GM21528 (cell line): ENCODE measurements at regions not wholly inside any gene's neighbourhood (a gene's known extent, or its start where the extent isn't known, plus 50 kb on each side); places are given as distances from the start of the nearest gene placed in this dataset.

Source experiments
- ATAC-seq: cut with Tn5 transposase; IDR thresholded peaks from one replicate; pipeline ENCODE4 v1.9.1; 2021; ENCODE audit warnings: mild to moderate bottlenecking, moderate library complexity; ENCODE audit not compliant: unreplicated experiment, low FRiP score

DNA sequence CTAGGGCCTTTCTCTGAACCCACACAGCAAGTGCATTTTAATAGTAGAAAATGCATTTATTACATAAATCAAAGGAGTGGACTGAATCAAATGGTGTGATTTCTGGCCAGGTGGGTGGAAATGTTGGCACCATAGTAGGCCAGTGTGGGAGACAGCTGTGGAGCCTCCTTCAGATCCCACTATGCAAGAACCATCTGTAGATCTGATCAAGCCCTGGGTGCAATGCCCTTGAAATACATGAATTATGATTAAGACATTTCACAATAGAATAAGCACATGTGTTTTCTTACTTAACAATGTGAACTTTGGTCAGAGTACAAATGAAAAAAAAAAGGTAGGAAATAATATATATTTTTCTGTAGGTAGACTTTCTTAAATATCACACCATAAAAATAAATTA lies 204.3 kb downstream of the PCDH7 start:
- ATAC-seq = no peak

DNA sequence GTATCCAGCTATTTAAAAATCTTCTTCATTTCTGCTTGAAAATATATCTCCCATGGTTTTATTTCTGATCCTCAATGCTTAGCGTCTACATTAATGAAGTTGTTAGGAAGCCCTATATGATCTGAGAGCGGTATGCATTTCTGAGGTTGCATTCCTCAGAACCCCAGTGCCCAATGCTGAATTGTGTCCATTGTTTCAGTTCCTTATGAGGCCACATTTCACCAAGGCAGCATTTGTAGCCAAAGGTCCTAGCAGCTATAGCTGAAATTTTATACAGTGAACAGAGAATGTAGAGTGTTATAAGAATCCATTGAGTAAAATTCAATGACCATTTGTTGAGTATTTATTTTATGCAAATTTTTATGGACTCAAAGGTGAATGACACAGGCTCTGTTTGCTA lies 209.5 kb downstream of the PCDH7 start:
- ATAC-seq = no peak

DNA sequence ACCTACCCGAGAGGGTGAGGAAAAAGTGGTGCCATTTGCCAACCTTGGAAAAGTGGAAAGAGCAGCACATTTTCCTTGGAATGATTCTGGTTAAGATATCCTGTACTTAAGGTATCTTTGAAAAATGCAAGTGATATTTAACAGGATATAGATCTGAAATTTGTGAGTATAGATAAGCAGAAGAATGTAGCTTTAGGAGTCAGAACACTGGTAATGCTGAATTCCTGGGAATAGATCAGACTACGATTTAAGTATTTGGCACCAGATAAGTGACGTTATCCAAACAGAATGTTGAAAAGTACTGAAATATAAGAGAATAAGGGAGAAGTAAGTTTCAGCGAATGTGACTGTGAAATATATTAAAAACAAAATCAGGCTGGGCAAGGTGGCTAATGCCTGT lies 210.1 kb downstream of the PCDH7 start:
- ATAC-seq = no peak

DNA sequence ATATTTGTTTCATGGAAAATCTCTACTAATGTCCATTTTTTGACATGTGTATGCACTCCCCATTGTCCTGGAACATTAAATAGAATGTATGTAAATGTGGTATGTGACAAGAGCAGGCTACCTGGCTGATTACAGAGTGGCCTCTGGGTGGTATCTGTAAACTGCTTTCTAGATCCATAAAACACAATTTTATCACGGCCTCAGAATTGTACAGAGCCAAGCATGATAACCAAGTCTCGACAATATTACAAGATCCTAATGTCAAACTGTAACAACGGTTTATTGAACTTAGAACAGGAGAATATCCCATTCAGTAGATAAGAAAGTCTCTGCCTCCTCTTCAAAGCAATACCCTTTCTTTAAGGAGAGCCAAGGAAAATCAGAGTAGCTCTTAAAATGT lies 212.4 kb downstream of the PCDH7 start:
- ATAC-seq = no peak

DNA sequence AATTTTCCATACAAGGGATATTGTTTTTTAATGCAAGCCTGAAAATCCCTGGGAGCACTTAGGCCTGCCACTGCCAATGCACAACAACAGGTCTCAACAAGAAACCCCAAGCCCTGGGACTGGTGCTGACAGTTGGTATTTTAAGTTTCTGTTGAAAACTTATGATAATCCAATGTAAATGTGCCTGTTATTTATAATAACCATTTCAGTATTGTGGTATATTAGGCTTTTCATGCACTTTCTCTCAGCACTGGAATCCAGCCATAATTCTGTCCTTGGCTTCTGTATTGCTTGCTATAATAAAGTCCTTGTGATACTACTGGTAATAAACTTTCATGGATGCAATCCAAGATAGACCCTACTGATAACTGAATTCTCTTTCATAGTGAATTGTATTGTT lies 218.9 kb downstream of the PCDH7 start:
- ATAC-seq = no peak

DNA sequence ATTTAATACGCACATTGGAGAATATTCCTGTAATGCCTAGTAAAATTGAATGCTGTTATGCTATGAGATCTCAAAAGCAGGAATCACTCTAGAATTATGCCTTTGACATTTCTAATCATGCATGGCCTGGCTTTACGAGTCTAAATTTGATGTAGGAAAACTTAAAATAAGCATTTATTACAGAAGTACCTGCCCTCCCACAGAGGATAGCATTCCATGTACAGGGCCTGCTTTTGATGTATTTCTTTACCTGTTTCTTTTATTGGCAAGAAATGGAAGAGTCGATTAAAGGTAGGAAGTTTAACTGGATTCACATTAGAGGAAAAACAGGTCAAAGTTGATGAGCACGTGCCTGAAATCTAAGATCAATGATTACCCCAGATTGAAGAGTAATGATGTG lies 219.5 kb downstream of the PCDH7 start:
- no peak for ATAC-seq

DNA sequence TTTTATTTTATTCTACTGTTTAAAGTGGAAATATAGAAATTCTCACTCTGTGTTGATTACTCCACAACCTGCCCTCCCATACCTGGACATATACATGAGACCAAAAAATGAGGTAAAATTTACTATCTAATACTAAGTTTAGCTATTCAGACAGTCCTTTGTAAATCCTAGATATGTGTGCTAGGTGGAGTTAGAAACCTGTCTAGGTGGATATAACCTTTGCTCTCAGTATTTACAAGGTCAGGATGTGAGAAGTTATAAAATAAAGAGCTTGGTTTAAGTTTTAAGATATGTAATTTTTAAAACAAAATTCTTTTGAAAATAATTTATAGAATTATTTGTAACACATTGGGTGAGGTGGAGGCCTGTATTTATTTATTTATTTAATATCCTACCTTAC lies 221.5 kb downstream of the PCDH7 start:
- no peak for ATAC-seq

DNA sequence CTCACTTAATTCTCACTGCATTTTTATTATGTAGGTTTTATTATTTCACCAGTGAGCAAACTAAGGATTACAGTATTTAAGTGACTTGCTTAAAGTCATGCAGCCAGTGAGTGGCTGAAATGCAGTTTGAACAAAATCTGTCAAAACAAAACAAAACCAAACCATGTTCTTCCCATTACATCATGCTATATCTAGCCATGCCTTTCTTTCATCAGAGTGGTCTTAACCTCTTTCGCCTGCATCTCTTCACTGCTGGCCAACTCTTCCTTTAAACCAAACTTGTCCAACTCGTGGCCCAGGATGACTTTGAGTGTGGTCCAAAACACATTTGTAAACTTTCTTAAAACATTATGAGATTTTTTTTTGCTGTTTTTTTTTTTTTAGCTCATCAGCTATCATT lies 223.2 kb downstream of the PCDH7 start:
- ATAC-seq = no peak

DNA sequence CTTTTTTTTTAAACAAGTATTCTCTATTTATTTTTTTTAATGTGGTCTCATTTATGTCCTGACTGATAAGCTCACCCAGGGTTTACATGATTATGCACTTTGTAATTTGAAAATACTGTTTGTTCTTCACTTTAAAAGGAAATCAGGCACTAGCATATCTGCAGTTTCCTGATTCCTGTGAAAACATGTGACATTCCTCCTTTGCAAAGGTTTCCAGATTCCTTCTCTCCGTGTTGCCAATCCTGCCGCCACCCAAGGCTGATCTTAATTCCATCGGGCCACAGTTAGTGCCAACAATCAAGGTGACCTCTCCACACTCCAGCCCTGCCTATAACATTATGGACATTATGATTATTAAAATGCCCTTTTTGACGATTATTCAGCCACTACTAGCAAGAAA lies 225.4 kb downstream of the PCDH7 start:
- ATAC-seq = no peak

DNA sequence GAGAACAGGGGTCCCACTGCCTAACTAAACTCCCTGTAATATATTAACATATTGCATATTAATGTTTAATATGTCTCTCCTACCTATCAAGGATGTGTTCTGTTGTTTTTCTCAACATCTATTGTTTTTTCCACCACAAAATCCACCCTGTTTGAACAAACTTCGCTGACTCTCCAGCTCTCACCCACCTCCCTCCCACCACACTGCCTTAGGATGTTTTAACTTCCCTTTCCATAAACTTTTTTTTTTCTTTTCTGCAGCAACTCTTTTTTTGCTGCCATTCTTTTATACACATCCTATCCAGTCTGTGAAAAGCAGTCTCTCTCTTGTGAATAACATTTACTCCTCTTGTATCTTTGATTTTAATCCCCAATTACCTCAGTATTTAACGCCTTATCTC lies 226.1 kb downstream of the PCDH7 start:
- no peak for ATAC-seq

DNA sequence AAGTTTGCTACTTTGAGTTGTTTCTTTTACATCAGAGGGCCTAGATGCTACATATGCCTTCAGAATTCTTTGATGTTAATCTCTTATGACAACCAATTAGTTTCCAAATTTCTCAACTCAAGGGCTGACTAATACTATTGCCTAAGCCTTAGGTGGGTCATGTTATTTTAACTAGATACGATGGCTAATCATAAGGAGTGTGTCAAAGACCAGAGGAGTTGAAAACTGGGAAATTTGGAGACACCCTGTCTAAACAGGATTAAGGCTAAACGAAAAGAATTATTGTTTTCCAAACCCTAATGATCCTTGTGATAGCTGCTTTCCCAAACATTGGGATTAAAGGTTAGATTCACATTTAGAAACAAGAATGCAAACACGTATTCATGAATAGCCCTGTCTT lies 228.5 kb downstream of the PCDH7 start:
- ATAC-seq = no peak

DNA sequence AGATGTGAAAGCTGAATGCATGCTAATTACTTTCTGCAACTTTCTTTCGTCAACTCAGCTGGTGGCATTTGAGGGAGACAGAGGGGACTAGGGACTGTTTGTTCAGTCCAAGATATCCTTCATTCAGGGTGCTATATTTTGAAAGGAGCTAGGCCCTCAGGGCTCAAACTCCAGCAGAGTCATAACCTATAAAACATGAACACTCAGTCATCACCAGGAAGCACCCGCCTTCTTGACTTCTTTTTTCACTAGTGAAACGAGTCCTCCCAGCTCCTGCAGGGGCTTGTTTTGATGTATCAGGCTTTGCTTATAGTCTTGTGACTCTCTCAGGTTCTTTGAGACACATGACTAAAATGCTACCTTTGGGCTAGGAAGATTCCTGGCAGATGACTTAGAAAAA lies 230.6 kb downstream of the PCDH7 start:
- no peak for ATAC-seq

DNA sequence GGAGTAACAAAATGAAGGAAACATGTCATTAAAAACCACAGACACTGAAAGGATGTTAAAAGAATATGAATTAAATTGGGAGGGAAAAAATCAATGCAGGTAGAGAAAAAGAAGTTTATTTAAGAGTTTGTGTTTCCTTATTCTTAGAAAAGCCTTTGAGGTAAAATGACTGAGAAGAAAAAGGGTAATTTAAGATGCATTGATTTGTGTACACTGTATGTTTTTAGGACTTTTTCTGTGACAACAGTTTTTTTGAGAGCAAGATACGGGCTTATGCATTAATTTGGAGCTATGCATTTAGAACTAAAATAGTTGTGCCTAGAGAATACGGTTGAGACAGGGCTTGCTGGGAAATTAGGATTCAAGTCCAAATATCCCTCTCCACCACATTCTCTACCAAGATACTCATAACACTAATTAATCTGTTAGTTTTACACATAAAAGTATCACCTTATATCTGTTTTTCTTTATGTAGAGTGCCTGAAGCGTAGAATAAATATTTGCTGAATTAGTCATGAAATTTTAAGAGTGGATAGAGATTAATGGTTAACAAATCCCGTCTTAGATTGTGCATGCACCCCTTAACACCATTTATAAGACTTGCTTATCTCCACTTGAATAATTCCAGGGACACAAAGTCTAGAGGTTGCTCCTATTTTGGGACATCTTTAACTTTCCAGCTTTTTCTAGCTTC lies 232.5 kb downstream of the PCDH7 start:
- ATAC-seq = no peak

DNA sequence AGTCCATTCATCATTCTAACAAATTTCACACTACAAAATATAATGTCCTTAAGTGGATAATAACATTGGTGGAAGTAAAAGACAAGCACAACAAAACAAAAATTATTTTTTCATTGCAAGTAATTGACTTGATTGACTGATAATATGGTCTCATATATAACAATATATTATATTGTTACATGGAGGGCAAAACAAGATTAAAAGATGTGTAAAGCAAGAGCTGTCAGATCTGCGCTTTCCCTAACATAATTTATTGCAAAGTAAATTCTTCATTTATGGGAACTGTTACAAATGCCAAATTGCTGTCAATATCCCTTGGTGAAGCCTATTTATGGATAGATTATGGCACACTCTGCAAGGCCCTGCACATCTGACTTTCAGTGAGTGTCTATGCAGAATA lies 233.6 kb downstream of the PCDH7 start:
- no peak for ATAC-seq

DNA sequence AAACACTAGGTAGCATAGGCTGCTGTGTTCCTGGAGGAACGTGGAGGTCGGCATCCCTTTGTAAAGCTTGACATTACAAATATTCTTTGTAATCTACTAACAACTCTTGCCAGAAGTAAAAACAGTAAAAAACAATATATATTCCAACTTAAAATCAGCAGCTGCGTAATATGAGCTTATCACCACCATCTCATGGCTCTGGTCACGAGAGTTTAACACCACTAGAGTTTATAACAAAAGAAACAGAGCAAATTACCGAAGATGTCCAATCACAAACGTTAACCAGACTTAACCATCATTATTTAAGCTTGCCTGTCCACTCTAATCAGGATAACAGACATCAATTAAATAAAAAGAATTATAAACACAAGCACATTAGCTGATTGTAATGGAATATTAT lies 236.7 kb downstream of the PCDH7 start:
- no peak for ATAC-seq

DNA sequence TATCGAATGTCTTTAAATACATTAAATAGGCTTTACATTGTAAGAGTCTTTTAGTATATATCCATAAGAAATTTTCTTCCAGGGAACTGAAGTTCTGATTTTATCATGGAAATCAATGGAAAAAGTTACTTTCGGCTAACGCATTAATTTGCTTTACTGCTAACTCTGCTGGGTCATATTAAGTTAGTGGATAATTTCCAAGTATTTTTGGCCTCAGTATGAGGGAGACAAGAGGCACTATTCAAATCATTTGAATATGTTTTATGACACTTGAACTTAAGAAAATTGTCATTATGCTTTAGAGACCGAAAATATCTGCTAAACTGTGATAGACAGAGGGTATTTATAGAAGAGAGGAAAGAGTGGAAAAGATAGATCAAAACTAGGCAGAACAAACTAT lies 237.5 kb downstream of the PCDH7 start:
- no peak for ATAC-seq

DNA sequence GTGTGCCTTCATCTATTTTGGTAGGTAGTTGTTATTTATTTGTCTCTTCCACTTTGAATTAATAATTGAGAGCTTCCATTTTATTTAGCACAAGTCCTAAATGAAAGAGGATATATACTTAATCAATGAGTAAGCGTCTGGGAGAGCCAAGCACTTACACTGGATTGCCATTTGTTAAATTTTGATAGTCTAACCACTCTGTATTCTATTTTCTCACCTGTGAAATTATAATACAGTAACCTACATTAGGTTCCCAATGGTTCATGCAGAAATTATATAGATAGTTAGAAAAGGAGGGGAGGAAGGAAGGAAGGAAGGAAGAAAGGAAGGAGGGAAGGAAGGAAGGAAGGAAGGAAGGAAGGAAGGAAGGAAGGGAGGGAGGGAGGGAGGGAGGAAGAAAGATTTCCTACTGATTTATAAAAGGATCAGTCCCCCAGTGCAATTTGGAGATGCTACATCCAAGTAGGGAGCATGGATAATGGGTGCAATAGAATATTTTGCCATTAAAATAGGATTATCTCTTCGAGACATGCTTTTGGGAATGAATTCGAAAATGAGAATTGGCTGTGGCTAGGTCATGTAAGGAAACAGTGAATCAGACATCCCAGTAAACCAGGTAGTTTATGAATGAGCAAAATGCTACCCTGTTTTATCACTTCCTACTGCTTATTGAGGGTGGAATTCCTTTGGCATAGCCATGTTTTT lies 239.8 kb downstream of the PCDH7 start:
- no peak for ATAC-seq

DNA sequence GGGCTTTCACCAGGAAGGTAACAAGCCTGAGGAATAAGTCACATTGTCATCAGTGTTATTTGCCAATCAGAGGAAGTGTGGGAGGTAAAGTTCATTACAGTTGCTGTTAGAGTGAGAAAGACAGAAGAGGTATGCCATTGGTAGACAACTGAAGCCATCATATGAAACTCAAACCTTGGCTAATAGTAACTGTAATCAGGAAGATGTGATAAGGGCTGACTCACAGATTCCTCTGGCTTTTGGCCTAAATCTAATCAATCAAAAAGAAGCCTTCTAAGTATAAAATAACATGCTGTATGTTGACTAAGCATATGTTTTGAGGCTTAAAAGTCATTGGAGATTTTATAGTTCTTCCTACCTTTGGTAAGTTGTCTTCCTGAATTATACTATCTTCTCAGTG lies 242.8 kb downstream of the PCDH7 start:
- ATAC-seq = no peak

DNA sequence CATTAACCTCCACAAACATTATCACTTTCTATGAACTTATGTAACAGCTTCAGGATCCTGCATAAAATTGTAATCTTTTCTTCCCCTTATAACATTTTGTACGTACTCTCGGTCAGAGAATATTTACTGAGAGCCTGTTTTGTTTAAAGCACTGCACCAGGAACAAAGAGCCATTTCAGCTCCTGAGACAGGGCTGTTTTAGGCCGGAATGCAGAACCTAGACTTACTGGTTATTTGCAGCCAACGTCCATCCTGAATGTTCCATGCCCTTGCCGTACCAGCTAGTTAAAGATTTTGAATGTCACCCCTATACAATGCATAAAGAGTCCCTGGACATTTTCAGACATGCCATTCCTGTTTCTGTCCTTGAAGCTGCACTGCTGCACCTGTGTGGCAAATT lies 248.8 kb downstream of the PCDH7 start:
- ATAC-seq = no peak

DNA sequence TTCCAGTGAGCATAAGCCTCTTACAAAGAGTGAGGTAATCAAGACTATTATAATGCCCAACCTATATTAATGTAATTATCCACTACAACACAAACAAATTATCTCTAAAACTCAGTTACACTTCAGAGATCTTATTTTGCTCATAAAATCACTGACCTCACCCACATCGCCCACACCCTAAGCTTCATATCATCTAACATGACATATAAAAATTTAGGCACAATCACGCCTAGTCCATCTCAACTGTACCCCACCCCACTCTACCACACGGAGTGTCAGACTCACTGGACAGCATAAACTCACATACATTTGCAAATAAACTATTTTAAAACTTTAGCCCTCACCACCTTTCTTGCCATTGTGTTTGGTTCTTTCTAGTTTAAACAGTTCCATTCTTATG lies 252.4 kb downstream of the PCDH7 start:
- no peak for ATAC-seq

DNA sequence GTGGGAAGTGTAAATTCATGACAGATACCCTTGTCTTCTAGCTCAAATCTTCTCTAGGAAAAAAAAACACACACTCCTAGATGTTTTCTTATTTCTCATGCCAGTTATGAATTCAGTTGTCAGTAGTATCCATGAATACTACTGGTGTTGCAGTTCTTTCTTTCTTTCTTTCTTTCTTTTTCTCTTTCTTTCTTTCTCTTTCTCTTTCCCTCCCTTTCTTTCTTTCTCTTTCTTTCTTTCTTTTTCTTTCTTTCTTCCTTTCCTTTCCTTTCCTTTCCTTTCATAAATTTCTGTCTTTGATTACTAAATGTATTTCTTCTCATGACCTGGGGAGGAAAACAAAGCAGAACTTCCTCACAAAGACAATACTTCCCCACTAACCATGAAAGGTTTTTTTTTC lies 253.8 kb downstream of the PCDH7 start:
- ATAC-seq = no peak

DNA sequence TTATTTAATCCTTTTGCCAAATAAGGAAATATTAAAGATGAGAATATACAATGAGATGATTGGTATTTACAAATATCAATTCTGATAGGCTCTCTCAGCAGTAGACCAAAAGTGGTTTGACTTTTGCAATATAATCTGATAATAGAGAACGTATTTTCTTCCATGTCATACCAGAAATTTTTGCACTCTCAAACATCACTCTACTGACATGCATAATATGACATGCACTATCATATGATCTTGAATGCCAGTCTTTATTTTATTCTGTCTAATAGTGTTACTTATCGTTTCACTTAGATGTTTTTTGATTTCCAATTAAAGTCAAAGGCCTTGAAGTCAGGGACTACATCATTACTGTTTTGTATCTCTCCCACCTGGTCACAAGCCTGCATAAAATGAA lies 259.2 kb downstream of the PCDH7 start:
- ATAC-seq = no peak

DNA sequence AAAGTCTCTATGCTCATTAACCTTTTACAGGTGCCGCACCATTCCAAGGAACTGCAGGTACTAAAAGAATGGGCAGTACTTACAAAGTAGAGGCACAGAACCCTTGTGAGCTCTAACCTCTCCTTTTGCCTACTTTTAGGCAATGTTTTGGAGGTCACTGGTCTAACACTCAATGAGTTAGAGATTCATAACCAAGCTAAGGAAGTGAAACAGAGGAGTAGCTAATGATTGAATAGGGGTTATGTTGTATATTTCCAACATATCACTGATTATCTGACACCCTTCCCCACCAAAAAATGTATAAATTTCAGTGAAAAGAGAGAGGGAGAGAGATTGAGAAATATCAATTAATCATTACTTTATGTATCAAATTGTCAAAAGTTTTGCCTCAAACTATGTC lies 269.3 kb downstream of the PCDH7 start:
- no peak for ATAC-seq
